SK-N-SH (cell line): ENCODE measurements at regions not wholly inside any gene's neighbourhood (a gene's known extent, or its start where the extent isn't known, plus 50 kb on each side); places are given as distances from the start of the nearest gene placed in this dataset.

Experiments used
- CTCF ChIA-PET: fragments of 300-600, 350-600 bp; formaldehyde crosslinking; extraction: SDS; loops from one replicate; lab custom pipeline; 2021; lab: Yijun Ruan, JAX
- POLR2A ChIA-PET: fragments of 350-600 bp; sonication (Branson Sonifier 250); formaldehyde crosslinking; extraction: SDS; loops from one replicate; lab custom pipeline; 2020; ENCODE audit warnings: antibody characterized with exemption, inconsistent platforms; lab: Yijun Ruan, JAX
- DNase-seq: peaks from one replicate; pipeline ENCODE4 v3.0.0; 2012
- H2AFZ ChIP-seq: fragments of 200-600 bp; sonication (generic); 2 replicates; pipeline ENCODE4 v1.8.1; 2016; ENCODE audit warnings: antibody characterized with exemption, mild to moderate bottlenecking, low read depth
- H3F3A ChIP-seq: fragments of 200-600 bp; sonication (generic); replicated peaks from 2 replicates; pipeline ENCODE3; 2016; ENCODE audit warnings: antibody characterized with exemption, mild to moderate bottlenecking; ENCODE audit not compliant: insufficient read depth
- H3K27ac ChIP-seq, 2 experiments: fragments of 200-500 bp in 1 of 2; fragments of 200-600 bp in 1 of 2; sonication (Bioruptor generic) in 1 of 2; sonication (generic), shearing (Covaris generic) in 1 of 2; 2 replicates each; pipeline versions ENCODE4 v1.5.1 to v1.6.1; 2014 to 2016; ENCODE audit warnings: low read depth in 2 of 2, inconsistent platforms in 1 of 2, low read length in 1 of 2, mild to moderate bottlenecking in 1 of 2, mixed read lengths in 1 of 2
- H3K27me3 ChIP-seq: fragments of 200-600 bp; sonication (generic), shearing (Covaris generic); 2 replicates; pipeline ENCODE4 v1.6.1; 2016; ENCODE audit warnings: mixed run types; ENCODE audit not compliant: insufficient read depth
- H3K36me3 ChIP-seq, 2 experiments: fragments of 200-500 bp in 1 of 2; fragments of 200-600 bp in 1 of 2; sonication (Bioruptor generic) in 1 of 2; sonication (generic) in 1 of 2; replicated peaks in 1 of 2; 2 replicates each; pipeline versions ENCODE3 to v1.5.1; 2014 to 2016; ENCODE audit warnings: low read length in 1 of 2, mild to moderate bottlenecking in 1 of 2; ENCODE audit not compliant: insufficient read depth in 2 of 2, control insufficient read depth in 1 of 2
- H3K4me1 ChIP-seq, 2 experiments: fragments of 200-500 bp in 1 of 2; fragments of 200-600 bp in 1 of 2; sonication (Bioruptor generic) in 1 of 2; sonication (generic), shearing (Covaris generic) in 1 of 2; 2 replicates each; pipeline versions ENCODE4 v1.5.1 to v1.6.1; 2014 to 2016; ENCODE audit warnings: low read depth in 1 of 2, low read length in 1 of 2, mixed run types in 1 of 2; ENCODE audit not compliant: insufficient read depth in 2 of 2, control insufficient read depth in 1 of 2
- H3K4me2 ChIP-seq: fragments of 200-600 bp; sonication (generic), shearing (Covaris generic); 2 replicates; pipeline ENCODE4 v1.6.1; 2017; ENCODE audit warnings: mixed run types
- H3K4me3 ChIP-seq, 2 experiments: fragments of 200-500 bp in 1 of 2; fragments of 200-600 bp in 1 of 2; sonication (Bioruptor generic) in 1 of 2; sonication (generic), shearing (Covaris generic) in 1 of 2; 2 replicates each; pipeline versions ENCODE4 v1.5.1 to v1.8.1; 2014 to 2016; ENCODE audit warnings: low read depth in 2 of 2, inconsistent platforms in 1 of 2, low read length in 1 of 2, mild to moderate bottlenecking in 1 of 2, mixed read lengths in 1 of 2, moderate library complexity in 1 of 2
- H3K79me2 ChIP-seq: fragments of 200-600 bp; sonication (generic); 2 replicates; pipeline ENCODE4 v1.8.1; 2017; ENCODE audit warnings: mild to moderate bottlenecking; ENCODE audit not compliant: insufficient read depth
- H3K9ac ChIP-seq: fragments of 200-600 bp; sonication (generic); 2 replicates; pipeline ENCODE4 v1.6.1; 2017; ENCODE audit warnings: mixed run types
- H3K9me2 ChIP-seq: fragments of 200-600 bp; sonication (generic); 2 replicates; pipeline ENCODE4 v1.6.1; 2017; ENCODE audit warnings: mixed run types
- H3K9me3 ChIP-seq: fragments of 200-600 bp; sonication (generic); 2 replicates; pipeline ENCODE4 v1.6.1; 2017; ENCODE audit warnings: mixed run types, mild to moderate bottlenecking, moderate library complexity
- H4K20me1 ChIP-seq: fragments of 200-600 bp; sonication (generic); 2 replicates; pipeline ENCODE4 v1.6.1; 2017; ENCODE audit warnings: mild to moderate bottlenecking, mixed run types; ENCODE audit not compliant: insufficient read depth
- CHD2 ChIP-seq: fragments of 150-350 bp; IDR thresholded peaks from 2 replicates; pipeline ENCODE4 v1.6.1; 2018; ENCODE audit warnings: low read length; ENCODE audit not compliant: partially characterized antibody
- ELF1 ChIP-seq: IDR thresholded peaks from 2 replicates; pipeline ENCODE4 v1.4.0; 2012
- EP300 ChIP-seq, 2 experiments: IDR thresholded peaks; 2 replicates each; pipeline versions ENCODE4 v1.4.0 to v1.6.1; 2012; ENCODE audit warnings: borderline replicate concordance in 1 of 2, low read depth in 1 of 2, low read length in 1 of 2
- EZH2phosphoT487 ChIP-seq: fragments of 200-600 bp; sonication (generic); IDR thresholded peaks from 2 replicates; pipeline ENCODE4 v1.6.1; 2017; ENCODE audit warnings: low read depth, mixed run types, mild to moderate bottlenecking, antibody characterized with exemption, moderate library complexity, borderline replicate concordance
- JUND ChIP-seq: IDR thresholded peaks from 2 replicates; pipeline ENCODE4 v1.4.0; 2012
- MXI1 ChIP-seq: IDR thresholded peaks from 2 replicates; pipeline ENCODE4 v1.6.1; 2012; ENCODE audit warnings: mild to moderate bottlenecking, low read depth, low read length, improper control_type of control experiment
- NRF1 ChIP-seq: IDR thresholded peaks from 2 replicates; pipeline ENCODE4 v1.6.1; 2012; ENCODE audit warnings: low read depth, mild to moderate bottlenecking, low read length
- PBX3 ChIP-seq: IDR thresholded peaks from 2 replicates; pipeline ENCODE4; 2012
- RAD21 ChIP-seq: IDR thresholded peaks from 2 replicates; pipeline ENCODE4 v1.6.1; 2012; ENCODE audit warnings: mild to moderate bottlenecking, low read length
- RCOR1 ChIP-seq: fragments of 150-350 bp; IDR thresholded peaks from 2 replicates; pipeline ENCODE4 v1.6.1; 2017; ENCODE audit warnings: antibody characterized with exemption, low read length
- RXRA ChIP-seq: IDR thresholded peaks from 2 replicates; pipeline ENCODE4 v1.4.0; 2012; ENCODE audit warnings: low read depth, mild to moderate bottlenecking, borderline replicate concordance
- SIN3A ChIP-seq: IDR thresholded peaks from 2 replicates; pipeline ENCODE4 v1.6.1; 2012; ENCODE audit warnings: low read depth, mild to moderate bottlenecking, low read length, moderate library complexity, borderline replicate concordance
- TEAD4 ChIP-seq: IDR thresholded peaks from 2 replicates; pipeline ENCODE4 v1.4.0; 2012; ENCODE audit warnings: mild to moderate bottlenecking, borderline replicate concordance; ENCODE audit not compliant: insufficient read depth
- USF2 ChIP-seq: fragments of 150-350 bp; IDR thresholded peaks from 2 replicates; pipeline ENCODE4 v1.6.1; 2017; ENCODE audit warnings: antibody characterized with exemption, low read length, low read depth, borderline replicate concordance
- ZBTB33 ChIP-seq: IDR thresholded peaks from 2 replicates; pipeline ENCODE4 v1.4.0; 2012; ENCODE audit warnings: low read depth, borderline replicate concordance
- WGBS: methylation state at CpG from one replicate; pipeline ENCODE4 v1.1.6; 2017; ENCODE audit warnings: low lambda C conversion rate; 5-methylcytosine and 5-hydroxymethylcytosine counted together

- no peak for TF ChIP-seq SIN3A
- TF ChIP-seq, all 33 proteins: peak for 3
Observed at GRCh38 chr16:65489531-65490023, 367.7 kb upstream of the CDH11 start (continued).

- Histone ChIP-seq H4K20me1 (no peaks in the 10 kb centered on the region), H3K4me3 (no peak overlapping the region), H3K9me2 (no peaks in the 10 kb centered on the region), H3K27ac (no peak overlapping the region), H3K4me1 (peaks cover 0 to 8% of the 10 kb centered on the region in 2 experiments; a peak in 1 of 4 replicates), H3K9me3 (no peaks in the 10 kb centered on the region), H3K4me2 (no peak overlapping the region), H3K79me2 (no peaks in the 10 kb centered on the region), H2AFZ (no peak overlapping the region), H3K27me3 (no peaks in the 10 kb centered on the region), H3F3A (no peaks in the 10 kb centered on the region), H3K36me3 (no peaks in the 10 kb centered on the region), H3K9ac (no peak overlapping the region)
- DNase-seq = no peak
- ChIA-PET POLR2A (no interaction called here), CTCF (no interaction called here)
- WGBS = 78% methylated on average over 5 of the region's 5 CpGs
- TF ChIP-seq JUND (no peak), CHD2 (no peak), ZBTB33 (no peak), USF2 (no peak), ELF1 (no peak), RXRA (no peak), MXI1 (no peak), TEAD4 (no peak), EZH2phosphoT487 (no peak), PBX3 (no peak), EP300 (IDR thresholded peaks at IDR 0.05; ENCODE audit: borderline replicate concordance in 1 of 2, low read depth in 1 of 2, low read length in 1 of 2) (no peak), RAD21 (no peak), NRF1 (no peak), RCOR1 (no peak)
Observed at GRCh38 chr16:65487231-65487630, 365.4 kb upstream of the CDH11 start.
